ENCODE measurements at regions not wholly inside any gene's neighbourhood (a gene's known extent, or its start where the extent isn't known, plus 50 kb on each side); places are given as distances from the start of the nearest gene placed in this dataset.

DNA sequence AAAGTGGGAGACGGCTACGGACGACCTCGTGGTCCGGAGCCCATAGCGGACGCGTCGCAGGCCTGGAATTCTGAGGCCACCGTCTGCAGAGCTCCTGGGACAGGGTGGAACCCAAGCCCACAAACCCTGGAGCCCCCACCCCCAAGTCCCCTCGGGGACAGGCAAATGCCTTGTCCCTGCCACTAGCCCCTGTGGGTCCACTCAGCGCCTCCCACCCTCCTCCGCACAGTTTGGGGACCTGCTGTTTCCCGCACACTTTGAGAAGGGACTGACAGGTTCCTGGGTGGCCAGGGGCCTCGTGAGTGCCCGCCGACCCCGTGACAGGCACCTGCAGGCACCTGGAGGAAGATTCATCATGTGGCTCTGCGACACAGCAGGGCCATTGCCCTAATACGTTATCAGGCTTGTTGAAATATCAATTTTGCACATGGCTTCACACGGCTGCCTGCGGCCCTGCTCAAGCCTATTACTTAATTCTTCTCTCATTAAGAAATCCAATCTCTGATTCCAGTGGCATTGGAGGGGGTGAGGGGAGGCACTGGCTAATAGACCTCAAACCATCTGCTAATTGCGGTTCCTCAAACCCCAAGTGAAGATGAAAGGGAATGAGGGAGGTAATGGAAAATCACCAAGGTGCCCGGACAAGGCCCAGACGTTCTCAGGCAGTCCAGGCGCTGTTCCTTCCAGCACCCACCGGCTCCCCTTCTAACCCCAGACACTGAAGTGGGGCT is 672.5 kb downstream of the BRD1 start:
- TF ChIP-seq EZH2 (IDR thresholded peaks at IDR 0.05; ENCODE audit: borderline replicate concordance, insufficient read depth, low read depth, low read length, poor library complexity, severe bottlenecking), result no peak
- TF ChIP-seq CTCF (IDR thresholded peaks at IDR 0.05), result no peak
